ENCODE measurements at regions not wholly inside any gene's neighbourhood (a gene's known extent, or its start where the extent isn't known, plus 50 kb on each side); places are given as distances from the start of the nearest gene placed in this dataset.

GRCh38 chr11:100635194-100635593 lies 51.9 kb upstream of the ARHGAP42 start:
- H3K4me1 ChIP-seq (ENCODE audit: control insufficient read depth, insufficient read depth, low read length) = no peaks in the 10 kb centered on the region; the same call in 1 of the 2 replicates
- no peak for DNase-seq (ENCODE audit: low read depth, low spot score)
- no peak overlapping the region for H3K4me3 ChIP-seq (ENCODE audit: low read length)
- no peaks in the 10 kb centered on the region for H3K27me3 ChIP-seq (ENCODE audit: control insufficient read depth, insufficient read depth, low read length)
- WGBS (ENCODE audit: insufficient coverage, insufficient read length) = no CpG with 5 or more reads among the region's 3 CpGs
- H3K36me3 ChIP-seq (ENCODE audit: control insufficient read depth, insufficient read depth, low read length) = no peaks in the 10 kb centered on the region
- no peak overlapping the region for H3K27ac ChIP-seq (ENCODE audit: low read length)
- no peaks in the 10 kb centered on the region for H3K9me3 ChIP-seq (ENCODE audit: control insufficient read depth, insufficient read depth, low read length)

- Histone ChIP-seq H3K27me3 (ENCODE audit: control insufficient read depth, insufficient read depth, low read length) (no peaks in the 10 kb centered on the region), H3K9me3 (ENCODE audit: control insufficient read depth, insufficient read depth, low read length) (no peaks in the 10 kb centered on the region), H3K27ac (ENCODE audit: low read length) (no peak overlapping the region), H3K36me3 (ENCODE audit: control insufficient read depth, insufficient read depth, low read length) (no peaks in the 10 kb centered on the region), H3K4me1 (ENCODE audit: control insufficient read depth, insufficient read depth, low read length) (no peaks in the 10 kb centered on the region; the same call in 1 of the 2 replicates), H3K4me3 (ENCODE audit: low read length) (no peak overlapping the region)
- DNase-seq (ENCODE audit: low read depth, low spot score) = no peak
- WGBS (ENCODE audit: insufficient coverage, insufficient read length) = no CpG with 5 or more reads among the region's 3 CpGs
Measured at GRCh38 chr11:100636536-100636935, 50.6 kb upstream of the ARHGAP42 start.

All from iPS DF 6.9 (cell line).